ENCODE measurements at regions not wholly inside any gene's neighbourhood (a gene's known extent, or its start where the extent isn't known, plus 50 kb on each side); places are given as distances from the start of the nearest gene placed in this dataset.

DNA sequence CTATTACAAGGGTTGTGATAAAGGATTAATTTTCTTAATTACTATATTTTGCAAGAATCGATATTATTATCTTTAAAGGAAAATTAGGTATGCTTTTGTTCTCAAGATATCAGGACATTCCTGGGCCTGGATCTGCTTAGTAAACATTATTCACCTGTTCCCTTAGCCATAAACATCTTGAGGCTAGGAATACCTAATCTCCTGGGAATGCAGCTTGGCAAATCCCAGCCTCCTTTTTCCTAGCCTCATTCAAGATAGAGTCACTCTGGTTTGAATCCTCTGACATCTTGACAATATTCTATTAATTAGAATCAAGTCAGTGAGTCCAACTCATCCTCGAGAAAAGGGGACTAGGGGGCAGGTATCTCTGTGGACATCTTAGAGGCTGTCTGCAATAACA is 327.1 kb downstream of the STIM2 start:
- DNase-seq, result no peak

DNA sequence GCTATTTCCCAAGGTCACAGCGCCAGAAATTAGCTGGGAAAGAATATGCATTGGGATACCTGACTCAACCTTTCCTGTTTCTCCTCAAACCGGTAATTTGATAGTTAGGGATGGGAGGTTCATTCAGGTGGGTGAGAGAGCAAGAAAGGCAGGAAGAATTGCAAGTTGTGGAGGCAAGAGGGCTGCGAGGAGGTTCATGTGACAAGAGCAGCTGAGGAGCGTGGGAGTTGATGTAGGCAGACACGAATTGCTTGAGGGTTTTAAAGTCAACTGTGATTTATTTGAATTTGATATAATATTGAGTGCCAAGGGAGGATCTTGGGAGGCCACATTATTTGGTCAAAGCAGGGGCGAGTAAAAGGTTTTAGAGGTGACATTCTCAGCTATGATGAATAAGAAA is 329.0 kb downstream of the STIM2 start:
- no peak for DNase-seq

DNA sequence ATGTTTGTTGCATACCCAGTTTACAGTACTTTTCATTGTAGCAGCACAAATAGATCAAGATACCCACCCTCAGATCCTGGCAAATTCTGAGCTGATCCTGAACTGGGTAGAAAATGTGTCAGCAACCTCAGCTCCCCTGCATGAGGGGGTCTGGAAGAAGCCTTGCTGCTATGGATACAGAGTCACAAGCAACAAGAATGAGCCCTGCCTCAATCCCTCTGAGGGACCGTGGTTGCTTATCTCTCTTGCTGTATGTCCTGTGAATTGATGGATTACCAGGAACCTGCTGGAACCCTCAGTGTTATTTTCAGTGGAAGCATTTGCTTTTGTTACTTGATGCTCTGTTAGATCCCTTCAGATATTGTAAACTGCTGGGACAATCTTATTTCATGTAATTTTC is 331.0 kb downstream of the STIM2 start:
- DNase-seq, result no peak

DNA sequence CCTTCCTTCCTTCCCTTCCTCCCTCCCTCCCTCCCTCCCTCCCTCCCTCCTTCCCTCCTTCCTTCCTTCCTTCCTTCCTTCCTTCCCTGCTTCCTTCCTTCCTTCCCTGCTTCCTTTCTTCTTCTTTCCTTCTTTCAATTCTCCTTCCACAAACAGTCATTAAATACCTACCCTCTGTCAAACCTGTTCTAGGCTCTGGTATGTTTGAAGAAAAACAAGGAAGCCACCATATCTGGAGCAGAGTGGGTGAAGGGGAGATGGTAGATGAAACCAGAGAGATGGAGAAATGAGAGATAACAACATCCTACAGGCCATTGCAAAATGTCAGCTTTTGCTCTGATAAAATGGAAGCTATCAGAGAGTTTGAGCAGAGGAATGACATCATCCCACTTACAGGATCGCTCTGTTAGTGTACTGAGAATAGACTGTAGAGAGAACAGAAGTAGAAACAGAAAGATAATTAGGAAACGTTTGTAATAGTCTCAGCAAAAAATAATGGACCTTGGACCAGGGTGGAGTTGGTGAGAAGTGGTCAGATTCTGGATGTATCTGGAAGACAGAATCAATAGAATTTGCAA is 334.0 kb downstream of the STIM2 start:
- no peak for DNase-seq

DNA sequence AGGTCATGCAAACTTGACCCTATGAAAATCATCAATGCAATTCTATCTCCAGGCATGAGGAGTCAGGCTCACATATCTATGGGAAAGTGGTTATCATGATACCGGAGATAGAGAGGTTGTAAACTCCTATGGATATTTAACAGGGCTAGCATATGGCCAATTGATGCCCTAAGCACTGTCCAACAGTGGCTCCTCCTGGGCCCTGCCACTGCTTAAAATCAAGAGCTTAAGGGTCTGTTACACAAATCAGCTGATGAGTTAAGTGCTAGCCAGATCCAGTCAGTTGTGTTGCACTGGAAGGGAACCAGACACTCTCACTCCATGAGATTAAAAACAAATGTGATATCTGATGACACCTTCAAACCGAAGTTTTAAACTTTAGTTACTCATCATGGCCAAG is 337.6 kb downstream of the STIM2 start:
- no peak for DNase-seq

DNA sequence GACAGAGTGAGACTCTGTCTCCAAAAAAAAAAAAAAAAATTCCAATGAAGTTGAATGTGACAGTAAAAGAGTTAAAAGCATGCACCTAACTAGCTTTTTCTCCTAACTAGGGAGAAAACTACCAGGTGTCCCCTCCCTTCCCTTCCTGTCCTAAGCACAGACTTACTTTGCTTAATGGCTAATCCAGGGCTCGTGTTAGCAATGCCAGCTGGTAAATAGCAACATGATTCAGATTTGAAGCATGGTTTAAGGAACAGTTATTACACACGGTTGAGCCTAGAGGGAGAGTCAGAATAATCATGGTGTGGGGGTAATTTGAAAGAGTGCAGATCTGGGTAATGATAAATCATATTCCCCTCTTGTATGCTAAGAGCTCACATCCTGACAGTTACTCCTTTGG is 338.3 kb downstream of the STIM2 start:
- no peak for DNase-seq

DNA sequence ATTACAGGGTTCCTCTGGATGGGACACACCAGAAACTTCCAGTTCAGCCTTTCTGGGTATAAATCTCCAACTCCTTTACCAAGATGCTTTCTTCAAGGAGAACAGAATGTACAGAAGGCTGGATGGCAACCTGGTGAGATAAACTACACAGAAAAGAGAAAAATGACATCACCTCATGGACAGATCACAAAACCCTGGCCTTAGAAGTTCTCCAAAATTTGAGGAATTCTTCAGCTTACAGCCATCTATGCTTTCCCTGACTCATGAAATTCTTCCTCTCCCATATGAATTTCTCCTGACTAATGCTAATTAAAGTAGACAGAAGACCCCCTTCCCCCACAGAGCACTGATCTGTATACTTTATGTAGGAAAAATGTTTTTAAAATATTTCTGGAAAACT is 345.4 kb downstream of the STIM2 start:
- no peak for DNase-seq

DNA sequence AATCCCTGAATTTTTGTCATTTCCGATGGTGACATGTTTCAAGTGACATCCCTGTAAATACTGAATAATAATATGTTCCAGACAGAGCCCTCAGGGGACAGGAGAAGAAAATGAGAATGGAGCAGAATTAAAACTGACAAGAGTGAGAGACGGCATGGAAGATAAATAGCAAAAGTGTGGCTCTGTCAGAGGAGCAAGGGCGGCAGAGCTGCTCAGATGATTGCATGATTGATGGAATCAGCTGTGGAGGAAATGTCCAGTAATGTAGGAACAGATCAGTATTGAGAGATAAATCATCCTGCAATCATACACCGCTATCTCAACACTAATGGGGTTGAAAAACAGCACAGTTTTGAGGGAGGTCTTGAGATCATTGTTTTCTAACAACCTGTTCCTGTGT is 350.3 kb downstream of the STIM2 start:
- no peak for DNase-seq

DNA sequence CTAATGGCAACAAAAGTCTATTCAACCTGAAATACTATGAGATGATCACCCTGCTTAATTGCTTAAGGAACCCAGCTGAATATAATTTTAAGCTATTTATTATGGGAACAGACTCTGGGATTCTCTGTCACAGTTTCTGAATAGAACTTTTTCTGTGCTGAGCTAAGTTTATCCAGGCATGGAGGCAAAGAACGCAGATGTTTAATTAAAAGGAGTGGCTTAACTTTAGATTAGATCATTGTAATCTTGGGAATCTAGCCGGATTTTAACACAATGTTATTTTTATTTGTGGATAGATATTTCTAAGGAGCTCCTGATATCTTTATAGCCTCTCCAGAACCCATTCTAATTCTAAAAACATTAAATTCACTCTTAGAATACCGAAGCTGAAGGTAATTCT is 353.4 kb downstream of the STIM2 start:
- no peak for DNase-seq

DNA sequence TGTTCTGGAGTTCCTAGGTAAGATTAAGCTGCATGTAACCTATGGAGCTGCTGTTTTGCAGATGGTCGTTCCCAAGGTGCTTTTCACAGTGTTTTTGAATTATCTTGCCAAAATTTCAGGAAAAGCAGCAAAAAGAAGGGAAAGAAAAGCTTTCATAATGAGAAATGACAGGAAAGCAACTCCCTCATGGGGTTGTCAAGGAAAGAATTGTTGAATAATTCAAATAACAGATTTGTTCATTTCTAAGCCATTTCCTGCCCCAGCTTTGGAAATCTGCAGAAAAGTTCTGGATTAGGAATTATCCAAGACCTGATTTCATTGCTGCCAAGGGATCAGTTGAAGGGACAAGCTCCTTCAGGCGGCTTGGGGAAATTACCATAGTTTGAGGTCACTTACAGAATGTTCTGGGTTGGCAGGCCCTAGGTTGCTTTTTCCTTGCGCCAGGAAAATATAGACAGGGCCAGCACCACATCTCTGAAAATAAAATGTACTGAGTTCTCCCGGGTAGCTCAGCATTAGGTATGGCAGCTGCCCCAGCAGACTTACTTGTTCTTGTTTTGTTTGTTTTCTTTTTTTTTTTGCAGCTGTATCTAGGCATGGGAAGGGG is 354.7 kb downstream of the STIM2 start:
- no peak for DNase-seq

DNA sequence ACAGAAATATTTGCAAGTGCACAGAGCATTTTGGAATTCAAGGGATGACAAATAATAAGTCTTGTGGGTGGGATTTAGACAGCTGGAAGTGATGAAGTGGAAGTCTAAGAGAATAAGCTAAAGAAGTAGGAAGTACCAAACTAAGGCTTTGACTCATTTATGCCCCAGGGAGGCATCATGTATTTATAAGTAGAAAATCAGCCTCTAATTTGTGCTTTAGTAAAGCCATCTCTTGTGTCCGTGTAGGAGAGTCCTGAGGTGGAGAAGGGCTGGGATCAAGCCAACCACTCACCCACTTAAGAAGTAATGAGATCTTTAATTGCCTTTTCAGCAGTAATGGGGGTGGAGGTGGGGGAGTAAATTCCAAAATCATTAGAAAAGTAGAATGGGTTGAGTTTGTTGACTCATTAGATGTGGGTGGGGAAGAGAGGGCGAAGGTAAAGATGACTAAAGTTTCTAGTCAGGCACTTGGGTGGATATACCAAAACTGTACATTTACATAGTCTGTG is 356.7 kb downstream of the STIM2 start:
- no peak for DNase-seq

DNA sequence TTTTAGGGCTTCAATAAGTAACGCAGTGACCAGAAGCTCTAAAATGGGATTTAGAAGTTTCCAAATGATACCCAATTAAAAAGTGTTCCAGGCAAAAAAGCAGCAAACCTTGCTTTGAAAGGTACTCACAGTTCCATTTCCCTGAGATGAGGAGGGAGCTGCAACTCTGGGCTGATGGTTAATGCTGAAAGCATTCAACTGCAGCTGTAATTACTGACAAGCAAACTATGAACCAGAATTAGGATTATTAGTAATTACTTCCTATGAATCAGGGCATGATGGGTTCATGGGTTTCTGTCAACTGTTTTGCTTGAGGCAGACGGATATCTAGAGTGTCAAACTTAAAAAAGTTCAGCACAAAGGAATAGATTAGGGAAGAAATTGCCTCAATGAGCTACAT is 357.4 kb downstream of the STIM2 start:
- no peak for DNase-seq

DNA sequence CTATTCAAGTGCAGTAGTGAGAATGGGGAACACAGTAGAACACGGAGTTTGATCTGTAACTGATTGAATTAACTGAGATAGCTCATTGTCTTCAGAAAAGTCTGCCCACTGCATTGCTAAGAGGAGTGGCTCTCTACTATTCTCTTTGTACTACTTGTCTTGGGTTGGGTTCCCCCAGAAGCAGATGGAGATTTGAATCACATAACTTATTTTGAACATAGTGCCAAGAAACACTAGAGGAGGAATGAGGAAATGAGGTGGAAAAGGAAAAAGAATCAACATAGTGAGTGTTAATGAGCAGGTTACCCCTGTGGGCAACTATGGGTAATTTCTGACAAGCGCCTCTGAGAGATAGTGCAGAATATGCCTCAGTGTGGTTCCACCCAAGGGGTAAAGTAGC is 362.7 kb downstream of the STIM2 start:
- no peak for DNase-seq

DNA sequence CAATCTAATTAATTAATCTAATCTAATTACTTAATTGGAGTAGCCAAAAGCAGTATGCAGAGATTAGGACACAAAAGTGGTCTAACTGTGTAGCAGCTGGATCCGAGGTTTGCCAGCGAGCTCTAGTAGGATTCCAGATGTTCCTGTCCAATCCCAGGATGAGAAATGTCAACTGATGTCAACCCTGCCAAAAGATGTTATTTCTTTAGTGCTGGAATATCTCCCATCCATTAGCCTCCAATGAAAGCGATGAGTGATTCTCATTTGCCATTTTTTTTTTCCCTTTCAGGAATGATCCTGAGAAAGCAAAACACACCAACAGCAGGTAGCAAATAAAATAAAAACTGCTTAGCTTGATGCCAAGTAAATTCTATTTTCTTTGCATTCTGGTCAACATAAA is 372.9 kb downstream of the STIM2 start:
- DNase-seq, result no peak

DNA sequence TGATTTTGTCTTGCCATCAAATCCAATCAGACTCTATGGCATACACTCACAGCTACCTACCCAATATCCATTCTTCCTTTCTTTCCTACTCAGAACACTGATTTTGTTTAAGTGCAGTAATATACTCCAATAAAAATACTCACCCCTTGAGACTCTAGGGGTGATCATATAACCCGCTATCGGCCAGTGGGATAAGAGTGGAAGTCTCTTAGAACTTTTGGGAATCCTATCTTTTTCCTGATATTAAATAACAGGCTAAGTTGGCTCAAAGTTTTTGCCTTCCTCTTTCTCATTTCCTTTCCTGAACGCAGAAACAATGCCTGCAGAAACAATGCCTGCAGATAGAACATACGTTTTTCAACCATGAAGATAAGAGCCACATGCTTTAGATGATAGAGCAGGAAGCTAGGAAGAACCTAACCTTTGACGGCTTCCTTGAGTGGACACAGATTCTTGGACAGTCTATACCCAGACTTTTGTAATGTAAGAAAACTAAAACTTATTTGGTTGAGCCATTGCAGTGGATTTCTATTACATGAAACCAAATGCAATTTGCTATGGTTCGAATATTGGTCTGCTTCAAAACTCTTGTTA is 373.8 kb downstream of the STIM2 start:
- no peak for DNase-seq

DNA sequence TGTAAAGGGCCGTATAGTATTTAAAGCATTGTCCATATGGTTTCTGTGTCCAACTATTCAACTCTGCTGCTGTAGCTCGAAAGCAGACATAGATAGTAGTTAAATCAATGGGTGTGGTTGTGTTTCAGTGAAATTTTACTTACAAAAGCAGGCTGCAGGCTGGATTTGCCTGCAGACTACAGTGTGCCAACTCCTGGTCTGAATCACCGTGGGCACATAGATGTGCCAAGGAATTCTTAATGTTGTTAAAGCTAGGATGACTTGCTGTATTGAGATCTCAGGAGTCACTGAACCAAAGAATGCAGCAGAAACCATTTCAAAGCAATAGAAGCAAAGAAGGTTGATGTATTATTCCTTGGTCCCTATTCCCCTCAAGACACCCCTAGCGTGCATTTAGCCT is 379.0 kb downstream of the STIM2 start:
- no peak for DNase-seq

DNA sequence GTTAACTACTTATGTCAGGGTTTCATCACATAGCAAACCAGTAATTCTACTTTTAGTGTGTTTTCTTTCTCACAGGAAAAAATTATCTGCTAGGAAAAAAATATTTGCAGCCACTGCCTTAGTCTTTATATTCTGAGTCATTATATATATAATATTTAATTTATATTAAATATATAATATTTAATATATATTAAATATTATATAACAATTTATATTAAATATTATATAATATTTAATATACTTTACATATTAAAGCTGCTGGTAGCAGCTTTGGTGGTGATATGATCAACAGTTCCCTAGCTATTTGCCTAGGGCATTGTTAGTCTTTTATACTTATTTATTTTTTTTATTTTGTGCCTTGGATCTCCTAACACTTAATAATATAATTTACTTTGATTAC is 381.6 kb downstream of the STIM2 start:
- DNase-seq, result no peak

DNA sequence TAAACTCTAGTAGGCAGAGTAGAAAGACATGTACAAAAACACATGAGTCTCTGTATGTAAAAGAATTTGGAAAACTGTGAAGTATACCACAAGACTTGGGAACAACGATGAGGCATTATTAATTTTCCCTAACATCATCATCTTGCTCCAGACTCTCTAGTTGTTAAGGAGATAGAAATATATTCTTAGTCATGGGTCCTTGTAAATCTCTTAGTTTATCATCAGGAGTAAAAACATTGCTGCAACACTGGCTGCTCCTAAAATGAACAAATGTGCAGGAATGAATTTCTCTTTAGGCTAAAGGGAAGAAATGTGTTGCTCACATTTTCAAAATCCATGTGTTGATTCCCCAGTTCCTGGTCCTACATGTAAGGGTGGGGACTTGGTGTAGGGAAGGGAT is 384.6 kb downstream of the STIM2 start:
- no peak for DNase-seq

DNA sequence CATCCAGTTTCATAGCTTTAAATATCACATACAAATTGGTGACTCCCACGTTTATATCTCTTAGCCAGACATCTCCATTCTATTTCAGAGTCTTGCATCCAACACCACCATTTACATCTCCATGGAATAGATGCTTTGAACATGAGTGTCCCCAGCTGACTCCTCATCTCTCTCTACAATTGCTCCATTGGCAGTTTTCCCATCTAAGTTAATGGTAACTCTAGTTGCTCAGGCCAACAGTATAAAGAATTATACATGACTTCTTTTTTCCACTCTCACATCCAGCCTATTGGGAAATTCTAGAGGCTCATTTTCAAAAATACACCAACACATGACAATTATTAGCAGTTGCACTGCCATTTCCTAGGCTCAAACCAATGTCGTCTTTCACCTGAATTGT is 388.2 kb downstream of the STIM2 start:
- DNase-seq, result no peak

DNA sequence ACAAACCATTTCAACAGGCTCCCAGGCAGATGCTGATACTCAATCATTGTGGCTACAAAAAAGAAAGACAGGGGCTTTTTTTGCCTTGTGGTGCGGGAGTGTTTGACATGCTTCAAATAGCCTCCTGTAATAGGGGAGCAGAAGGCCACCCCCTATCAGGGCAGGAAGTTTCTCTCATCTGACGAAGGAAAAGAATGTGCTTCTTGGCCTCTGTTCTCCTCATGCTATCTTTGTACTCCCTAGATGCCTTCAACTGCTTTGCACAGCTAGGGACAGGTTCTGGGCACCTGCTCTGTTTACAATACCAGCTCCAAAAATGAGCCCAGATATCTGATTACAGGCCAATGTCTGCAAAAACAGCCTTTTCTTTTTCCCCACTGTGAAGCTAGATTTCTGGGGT is 391.1 kb downstream of the STIM2 start:
- no peak for DNase-seq

DNA sequence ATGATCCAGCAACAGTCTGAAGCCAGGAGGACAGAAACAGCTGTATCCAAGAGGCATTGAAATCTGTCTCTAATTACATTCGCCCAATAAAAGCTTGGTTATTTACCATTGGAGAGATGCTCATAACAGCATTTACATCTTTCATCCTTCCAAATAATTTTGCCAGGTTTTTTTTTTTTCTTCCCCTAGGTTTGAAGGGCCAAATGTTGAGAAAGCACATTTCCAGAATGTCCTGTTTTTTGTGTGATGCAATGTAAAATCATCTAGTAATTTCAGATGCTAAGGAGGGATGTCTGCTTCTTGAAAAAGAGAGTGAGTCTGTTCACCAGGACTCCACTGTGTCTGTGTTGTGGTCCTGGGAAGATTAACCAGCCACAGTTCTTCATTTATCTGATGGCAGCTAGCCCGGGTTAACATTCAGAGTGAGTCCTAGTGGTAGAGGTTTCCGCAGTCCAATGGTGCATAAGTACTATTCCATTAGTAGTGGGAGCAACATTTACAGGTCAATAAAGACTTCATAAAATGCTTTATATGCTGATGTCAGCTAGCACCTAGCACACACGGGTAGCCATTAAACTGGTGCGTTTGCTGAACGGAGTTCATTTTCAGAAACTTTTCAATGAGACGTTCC is 406.8 kb downstream of the STIM2 start:
- no peak for DNase-seq

DNA sequence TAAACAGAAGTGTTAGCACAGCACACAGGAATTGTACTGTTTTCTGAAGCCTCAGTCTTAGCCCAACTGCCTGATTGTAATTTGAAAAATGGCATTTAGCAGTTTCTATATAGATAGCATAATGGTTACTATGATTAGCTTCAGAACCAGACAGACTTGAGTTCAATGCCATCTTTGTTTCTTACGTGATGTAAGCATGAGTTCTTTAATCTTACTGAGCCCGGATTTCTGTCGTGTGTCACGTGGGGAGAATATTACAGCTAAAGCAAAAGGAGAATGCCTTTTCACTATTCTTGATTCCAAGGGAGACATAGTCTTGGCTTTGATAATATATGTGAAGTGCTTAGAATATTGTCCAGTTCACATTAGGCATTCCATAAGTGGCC is 407.3 kb downstream of the STIM2 start:
- no peak for DNase-seq

DNA sequence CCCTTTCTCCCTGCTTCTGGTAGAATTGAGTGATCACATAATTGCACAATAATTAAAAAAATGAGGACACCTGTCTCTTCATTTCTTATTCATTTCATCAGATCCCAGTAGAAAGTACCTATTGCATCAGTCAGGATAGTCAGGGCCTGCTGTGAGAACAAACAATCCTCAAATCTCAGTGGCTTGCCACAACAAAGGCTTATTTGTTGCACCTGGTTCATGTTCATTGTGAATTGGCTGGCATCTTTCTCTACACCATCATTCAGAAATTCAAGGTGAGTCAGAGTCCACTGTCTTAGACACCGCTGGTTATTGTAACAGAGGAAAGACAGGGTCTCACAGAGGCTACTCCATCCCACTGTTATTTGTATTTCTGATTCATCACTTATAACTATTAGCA is 409.8 kb downstream of the STIM2 start:
- no peak for DNase-seq

DNA sequence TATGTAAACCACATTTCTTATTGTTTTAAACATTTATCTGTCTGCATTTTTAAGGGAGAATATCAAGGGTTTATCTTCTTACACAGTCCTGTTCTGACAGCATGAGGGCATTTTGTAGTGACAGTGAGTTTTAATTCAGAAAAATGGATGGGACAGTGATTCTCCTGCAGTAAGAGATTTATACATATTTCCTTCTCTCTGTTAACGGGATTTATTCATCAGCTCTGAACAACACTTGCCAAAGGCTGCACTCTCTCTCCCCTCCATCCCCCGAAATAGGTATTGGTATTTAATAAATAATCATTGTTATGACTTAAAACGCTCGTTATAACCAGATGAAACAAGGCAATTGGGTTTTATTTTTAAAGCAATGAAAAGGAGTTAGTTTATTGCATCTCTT is 410.9 kb downstream of the STIM2 start:
- DNase-seq, result no peak

DNA sequence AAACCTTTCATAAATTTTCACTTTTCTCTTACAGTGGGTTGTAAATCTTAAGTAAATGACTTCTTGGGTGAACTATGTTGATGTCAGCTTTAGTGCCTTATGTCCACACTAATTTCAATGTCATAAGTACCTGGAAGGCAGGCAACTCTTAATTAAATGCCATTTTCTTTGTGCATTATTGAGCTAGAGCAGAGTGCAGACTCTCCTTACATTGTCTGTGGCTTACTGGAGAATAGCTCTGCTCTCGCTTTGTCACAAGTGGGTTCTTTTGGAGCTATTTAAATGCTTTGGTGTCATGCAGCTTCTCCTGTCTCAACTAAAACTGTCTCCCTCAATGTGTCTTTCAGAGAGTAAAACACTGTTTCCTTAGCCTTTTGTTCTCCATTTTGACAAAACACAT is 411.6 kb downstream of the STIM2 start:
- DNase-seq, result no peak

Data from stimulated activated CD8-positive, alpha-beta memory T cell treated with anti-CD3 and anti-CD28 coated beads, Interleukin-4, amount 100 ng/mL, for 48 hours (primary cell).